AG09319 (cell line): ENCODE measurements at regions not wholly inside any gene's neighbourhood (a gene's known extent, or its start where the extent isn't known, plus 50 kb on each side); places are given as distances from the start of the nearest gene placed in this dataset.

ENCODE experiments used
- DNase-seq: peaks from one replicate; pipeline ENCODE4 v3.0.0-alpha.2; 2010; ENCODE audit warnings: low read depth; ENCODE audit errors: extremely low read depth
- TF ChIP-seq, protein P1 (sequence below): IDR thresholded peaks from 2 replicates; pipeline ENCODE4 v1.5.1; 2011; ENCODE audit warnings: low read depth, mild to moderate bottlenecking, inconsistent platforms, low read length, moderate library complexity

GRCh38 chr6:3651698-3652229, 99.7 kb downstream of the PXDC1 start:
- no peak for DNase-seq
- TF ChIP-seq, protein P1, sequence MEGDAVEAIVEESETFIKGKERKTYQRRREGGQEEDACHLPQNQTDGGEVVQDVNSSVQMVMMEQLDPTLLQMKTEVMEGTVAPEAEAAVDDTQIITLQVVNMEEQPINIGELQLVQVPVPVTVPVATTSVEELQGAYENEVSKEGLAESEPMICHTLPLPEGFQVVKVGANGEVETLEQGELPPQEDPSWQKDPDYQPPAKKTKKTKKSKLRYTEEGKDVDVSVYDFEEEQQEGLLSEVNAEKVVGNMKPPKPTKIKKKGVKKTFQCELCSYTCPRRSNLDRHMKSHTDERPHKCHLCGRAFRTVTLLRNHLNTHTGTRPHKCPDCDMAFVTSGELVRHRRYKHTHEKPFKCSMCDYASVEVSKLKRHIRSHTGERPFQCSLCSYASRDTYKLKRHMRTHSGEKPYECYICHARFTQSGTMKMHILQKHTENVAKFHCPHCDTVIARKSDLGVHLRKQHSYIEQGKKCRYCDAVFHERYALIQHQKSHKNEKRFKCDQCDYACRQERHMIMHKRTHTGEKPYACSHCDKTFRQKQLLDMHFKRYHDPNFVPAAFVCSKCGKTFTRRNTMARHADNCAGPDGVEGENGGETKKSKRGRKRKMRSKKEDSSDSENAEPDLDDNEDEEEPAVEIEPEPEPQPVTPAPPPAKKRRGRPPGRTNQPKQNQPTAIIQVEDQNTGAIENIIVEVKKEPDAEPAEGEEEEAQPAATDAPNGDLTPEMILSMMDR, result no peak

DNA sequence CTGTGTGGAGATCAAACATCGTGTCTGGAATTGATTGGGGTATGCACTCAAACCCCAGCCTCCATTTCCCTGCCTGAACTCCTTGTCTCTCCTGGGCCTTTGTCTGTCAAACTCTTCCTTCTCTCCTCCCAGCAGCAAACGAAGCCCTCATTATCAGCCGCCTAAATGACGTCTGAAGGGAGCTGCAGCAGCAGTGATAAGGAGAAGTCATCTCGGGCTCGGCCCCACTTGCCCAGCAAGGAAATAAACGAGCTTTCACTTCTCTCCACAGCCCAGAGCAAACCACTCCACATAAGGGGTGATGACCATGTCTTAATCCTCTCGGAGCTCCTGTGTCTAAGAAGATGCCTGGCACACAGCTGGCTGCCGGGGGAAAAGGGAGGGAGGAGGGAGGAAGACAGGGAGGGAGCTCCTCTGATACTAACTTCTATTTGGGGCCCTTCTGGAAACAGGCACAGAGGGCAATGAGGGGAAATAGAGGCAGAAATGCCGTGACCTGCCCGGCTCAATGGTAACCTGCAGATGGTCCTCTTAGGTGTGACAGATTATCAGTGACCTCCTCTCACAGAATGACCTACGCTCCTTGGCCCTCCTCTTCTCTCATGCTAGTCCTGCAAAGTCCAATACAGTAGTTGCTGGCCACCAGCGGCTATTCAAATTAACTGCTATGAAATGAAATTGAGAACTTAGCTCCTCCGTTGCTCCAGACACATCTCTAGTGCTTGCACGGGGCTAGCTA, 100.4 kb downstream of the PXDC1 start:
- DNase-seq, result no peak
- TF ChIP-seq, protein P1, result no peak

- TF ChIP-seq, protein P1, result no peak
- DNase-seq, result no peak
Observed at GRCh38 chr6:3650076-3650958, 101.2 kb downstream of the PXDC1 start.

GRCh38 chr6:3648724-3649123, 102.8 kb downstream of the PXDC1 start:
- TF ChIP-seq, protein P1, result no peak
- no peak for DNase-seq

DNA sequence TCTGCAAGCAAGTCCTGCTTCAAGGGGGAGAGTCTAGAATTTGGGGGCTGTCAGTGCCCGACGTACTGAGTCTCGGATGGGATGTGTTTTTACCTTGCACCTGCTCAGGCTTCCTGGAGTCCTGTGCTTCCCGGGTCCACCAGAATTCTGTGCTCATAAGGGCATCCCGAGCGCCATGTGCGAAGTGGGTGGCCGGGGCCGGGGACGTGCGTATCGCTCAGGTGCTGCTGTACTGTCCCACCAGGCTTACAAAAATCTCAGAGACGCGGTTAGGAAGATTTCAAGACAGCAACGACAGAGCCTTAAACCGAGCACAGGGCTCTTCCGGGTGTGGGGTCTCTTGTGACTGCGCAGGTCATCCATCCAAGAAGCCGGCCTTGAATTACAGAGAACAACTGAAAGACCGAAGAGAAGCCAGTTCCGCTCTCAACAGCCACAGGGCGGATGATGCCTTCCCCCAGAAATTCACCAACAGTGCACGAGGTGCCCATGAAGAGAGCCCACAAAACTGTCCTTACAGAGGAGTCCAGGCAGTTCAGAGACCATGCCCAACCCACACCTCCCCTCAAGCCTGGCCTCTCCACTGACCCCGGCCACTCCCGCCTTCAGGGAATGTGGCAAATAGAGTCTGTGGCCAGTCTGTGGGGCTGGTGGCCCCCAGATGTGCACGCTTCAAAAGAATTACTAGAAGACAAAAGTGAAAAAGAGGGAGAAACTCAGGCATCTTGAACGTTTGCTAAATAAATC, 104.7 kb downstream of the PXDC1 start:
- no peak for DNase-seq
- TF ChIP-seq, protein P1, result no peak

DNA sequence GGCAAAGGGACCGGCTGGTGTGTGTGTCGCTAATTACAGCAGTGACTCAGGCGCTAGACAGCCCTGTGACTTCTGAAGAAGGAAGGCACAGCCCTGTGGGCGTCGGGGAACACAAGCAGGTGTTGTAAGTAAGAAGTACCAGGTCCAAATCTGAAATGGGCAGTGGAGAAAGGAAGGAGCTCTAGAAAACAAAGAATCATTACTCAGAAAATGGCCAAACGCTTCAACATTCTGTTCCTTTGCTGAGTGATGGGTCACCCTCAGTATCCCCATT, 106.8 kb downstream of the PXDC1 start:
- TF ChIP-seq, protein P1, result no peak
- no peak for DNase-seq
